Stimulated activated CD4-positive, alpha-beta T cell treated with anti-CD3 and anti-CD28 coated beads, Interleukin-4, amount 100 ng/mL, for 4 hours (primary cell): ENCODE measurements at regions not wholly inside any gene's neighbourhood (a gene's known extent, or its start where the extent isn't known, plus 50 kb on each side); places are given as distances from the start of the nearest gene placed in this dataset.

Experiments
- DNase-seq, 2 experiments: peaks; one replicate each; pipeline ENCODE4 v3.0.0-alpha.2; 2020

DNA sequence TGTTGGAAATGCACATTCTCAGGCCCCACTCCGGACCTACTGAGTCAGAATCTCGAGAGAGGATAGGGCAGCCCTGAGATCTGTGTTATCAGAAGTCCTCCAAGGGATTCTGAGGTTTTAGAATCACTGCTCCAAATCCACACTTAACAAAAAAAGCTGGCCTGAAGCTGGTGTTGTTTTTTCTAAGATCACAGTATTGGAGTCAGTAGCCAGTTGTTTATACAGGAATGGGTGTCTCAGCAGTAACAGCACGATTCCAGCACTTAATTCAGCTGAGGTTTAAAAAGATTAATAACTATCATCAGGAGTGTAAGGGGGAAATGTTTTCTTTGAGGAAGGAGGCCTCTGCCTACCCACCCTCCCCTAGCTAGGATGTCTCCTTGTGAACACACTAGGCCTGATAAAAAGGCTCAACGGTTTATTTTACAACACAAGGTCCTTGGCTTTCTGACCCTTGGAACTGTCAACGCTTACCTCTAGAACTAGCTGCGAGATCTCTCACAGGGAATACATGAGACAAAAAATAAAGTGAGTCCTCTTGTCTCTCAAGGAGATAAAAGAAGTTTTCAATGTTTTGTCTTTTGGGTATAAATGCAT, 505.4 kb downstream of the CD83 start:
- DNase-seq = no peak

DNA sequence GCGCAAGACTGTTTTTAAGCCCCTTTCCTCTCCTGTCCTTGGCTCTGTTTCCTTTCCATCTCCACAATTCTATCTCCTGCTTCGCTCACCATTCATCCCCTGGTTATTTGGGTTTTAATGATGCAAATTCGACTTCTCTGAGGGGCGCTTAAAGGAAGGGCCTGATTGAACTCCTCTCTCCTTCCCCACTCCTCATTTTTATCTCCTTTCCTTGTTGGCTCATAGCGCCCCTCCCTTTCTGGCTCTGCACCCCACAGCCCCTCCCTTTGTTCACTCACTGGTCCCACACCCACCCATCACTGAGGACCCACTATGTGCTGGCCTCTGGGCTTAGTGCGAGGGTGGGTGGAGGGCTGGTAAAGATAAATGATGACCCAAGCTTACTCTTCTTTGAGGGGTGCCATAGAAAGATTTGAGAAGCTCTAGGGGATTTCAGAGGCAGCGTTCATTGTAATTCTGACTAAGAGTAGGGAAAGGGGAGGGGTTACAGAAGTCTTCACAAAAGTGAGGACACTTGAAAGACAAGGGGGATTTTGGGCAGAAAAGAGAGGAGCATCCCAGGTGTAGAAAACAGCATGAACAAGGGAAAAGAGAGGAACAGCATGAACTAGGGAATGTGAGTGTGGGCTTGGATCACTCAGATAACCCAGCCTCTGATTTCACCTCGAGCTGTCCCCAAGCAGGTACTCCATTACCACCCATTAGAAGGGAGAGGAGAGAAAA, 507.8 kb downstream of the CD83 start:
- no peak for DNase-seq

- DNase-seq = no peak
Measured at GRCh38 chr6:14626556-14626955, 509.0 kb downstream of the CD83 start.

DNA sequence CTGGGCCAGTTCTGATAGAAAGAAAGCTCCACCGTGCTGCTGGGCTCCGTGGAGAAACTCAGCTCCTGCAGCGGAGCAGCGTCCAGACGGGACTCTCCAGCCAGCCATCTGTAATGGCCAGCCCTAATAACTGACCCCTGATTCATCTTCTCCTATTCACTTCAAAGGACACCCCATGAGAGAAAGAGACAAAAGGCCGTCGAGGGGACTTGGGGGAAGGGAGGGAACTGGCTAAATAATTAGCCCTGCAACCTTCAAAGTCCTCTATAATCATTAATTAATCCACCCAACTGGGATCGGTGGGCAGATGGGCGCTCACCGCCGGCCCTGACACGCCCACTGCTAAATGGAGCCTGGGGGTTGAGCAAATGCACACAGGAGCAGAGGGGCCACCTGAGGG, 512.4 kb downstream of the CD83 start:
- DNase-seq = no peak

- DNase-seq = no peak
Measured at GRCh38 chr6:14633479-14633878, 515.9 kb downstream of the CD83 start.

GRCh38 chr6:14634072-14634471, 516.5 kb downstream of the CD83 start:
- peak; percentile 15 to 18 for DNase-seq

DNA sequence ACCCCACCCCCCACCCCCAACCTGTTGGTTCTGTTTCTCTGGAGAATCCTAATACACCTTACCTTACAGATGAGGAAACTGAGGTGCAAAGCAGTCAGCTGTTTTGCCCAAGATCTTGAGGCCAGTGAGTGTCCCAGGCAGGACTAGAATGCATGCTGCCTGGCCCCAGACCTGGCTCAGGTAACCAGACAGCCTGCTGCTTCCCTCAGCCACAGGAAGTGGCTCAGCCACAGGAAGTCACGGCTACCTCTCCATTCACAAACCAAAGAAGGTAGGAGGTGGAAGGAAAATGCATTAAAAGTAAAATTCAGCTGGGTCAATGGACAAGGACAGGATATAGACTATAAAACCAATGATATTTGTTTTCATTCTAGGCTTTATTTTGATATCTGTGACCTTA, 517.6 kb downstream of the CD83 start:
- DNase-seq = peak in 1 of 2 experiments; percentile 49

- DNase-seq = peak in 1 of 2 experiments; percentile 24
Measured at GRCh38 chr6:14635934-14636591, 518.5 kb downstream of the CD83 start.

DNA sequence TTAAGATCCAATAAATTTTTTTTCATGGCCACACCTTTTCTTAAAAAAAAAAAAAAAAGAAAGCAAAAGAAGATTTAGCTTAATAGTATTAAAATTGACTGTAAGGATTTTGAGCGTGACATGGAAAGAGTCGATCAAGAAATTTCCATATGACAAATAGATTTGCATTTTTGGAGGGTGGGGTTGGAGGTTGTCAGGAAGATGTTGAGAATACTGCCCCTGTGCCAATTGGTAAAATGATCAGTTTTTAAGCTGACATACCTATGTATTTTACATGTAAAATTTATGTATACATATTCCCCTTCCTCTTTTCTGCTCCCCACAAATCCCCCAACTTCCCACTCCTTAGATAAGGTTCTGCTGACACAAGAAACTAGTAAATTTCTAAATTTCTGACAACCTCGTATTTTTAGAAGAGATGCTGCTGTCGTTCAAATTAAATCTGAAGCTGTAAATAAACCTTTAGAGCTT, 520.9 kb downstream of the CD83 start:
- DNase-seq = no peak

DNA sequence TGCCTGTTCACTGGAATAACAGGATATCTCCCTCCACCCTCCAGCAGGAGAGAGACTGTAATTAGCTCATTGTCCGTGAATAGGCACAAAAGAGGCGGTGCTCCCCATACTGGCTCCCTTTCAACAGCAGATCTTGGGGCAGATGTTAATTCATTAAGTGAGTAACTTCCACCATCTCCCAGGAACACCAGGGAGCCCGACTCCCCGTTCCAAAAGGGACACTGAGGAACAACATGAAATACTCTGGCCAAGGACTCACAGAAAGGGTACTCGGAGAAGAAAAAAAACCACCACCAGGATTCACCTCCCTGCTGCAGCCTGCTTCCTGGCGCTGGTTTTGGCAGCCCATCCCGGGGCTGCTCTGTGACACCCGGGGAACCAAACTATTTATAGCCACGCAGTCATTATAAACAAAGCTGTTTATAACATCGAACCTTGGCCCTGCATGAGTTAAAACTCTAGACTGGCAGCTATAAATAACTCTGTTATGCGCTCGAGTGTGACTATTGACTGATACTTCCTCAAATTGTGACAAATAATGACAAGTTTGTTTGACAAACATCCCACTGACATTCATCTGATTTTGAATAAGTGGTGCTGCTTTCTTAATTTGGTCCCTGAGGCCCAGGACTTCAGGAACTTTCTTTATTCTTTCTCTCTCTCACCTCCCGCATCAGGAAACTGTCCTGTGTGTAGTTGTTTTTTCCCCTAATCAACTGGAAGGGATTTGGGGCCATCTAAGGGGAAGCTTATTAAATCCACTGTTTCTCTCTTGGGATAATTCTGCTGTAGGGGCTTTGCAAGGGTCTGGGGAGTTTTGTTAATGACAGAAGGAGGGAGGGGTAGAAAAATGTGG, 521.6 kb downstream of the CD83 start:
- DNase-seq = no peak

GRCh38 chr6:14639983-14640599, 522.5 kb downstream of the CD83 start:
- DNase-seq = peak in 1 of 2 experiments; percentile 14

DNA sequence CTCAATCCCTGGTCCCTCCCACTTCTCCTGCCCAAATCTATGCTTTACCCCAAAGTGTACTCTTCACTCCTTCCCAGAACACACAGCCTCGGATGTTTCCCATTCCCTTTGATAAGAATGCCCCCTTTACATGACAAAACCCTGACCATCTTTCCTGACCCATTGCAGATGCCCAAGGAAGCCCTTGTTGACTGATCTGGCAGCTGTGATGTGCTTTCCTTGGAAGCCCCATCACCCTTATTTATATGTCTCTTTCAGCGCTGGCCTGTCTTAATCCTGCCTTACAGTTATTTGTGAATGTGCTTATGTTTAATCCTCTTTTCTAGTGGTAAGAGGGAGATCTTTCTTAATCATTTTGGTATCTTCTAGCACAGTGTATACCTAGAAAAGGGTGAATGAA, 523.1 kb downstream of the CD83 start:
- DNase-seq = no peak

- DNase-seq = no peak
Measured at GRCh38 chr6:14641423-14642135, 524.0 kb downstream of the CD83 start.

DNA sequence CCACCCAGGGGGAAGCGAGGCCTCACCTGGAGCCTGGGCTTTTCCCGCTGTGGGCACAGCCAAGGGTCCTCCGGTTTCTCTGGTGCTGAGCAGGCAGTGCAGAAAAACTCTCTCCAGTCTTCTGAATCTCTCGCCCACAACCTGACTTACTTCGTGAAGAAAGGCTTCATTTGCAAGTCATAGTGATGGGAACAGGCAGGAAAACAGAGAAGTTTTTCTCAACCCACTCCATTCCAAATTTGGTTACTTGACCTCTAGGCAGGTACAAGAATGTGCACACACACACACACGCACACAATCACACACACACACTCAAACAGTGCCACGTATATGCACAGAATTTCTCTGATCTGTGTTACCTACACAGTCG, 524.5 kb downstream of the CD83 start:
- no peak for DNase-seq

- DNase-seq = no peak
Measured at GRCh38 chr6:14642842-14643241, 525.3 kb downstream of the CD83 start.

DNA sequence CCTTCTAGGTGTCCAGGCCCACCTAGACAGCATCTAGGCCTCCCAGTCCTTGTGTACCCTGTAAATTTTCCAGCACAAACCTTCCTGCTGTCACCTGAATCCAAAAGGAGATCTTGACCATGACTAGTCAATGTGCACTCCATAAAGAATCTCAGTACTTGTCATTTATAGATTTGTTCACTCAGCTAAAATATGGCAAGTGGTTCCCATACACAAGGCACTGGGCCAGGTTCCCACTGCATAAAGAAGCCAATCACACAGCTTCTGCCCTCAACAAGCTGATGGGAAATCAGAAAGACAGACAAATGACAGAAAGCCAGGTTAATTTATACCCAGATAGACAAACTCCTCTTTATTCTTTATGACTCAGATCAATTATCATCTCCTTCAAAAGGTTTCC, 526.8 kb downstream of the CD83 start:
- DNase-seq = no peak

DNA sequence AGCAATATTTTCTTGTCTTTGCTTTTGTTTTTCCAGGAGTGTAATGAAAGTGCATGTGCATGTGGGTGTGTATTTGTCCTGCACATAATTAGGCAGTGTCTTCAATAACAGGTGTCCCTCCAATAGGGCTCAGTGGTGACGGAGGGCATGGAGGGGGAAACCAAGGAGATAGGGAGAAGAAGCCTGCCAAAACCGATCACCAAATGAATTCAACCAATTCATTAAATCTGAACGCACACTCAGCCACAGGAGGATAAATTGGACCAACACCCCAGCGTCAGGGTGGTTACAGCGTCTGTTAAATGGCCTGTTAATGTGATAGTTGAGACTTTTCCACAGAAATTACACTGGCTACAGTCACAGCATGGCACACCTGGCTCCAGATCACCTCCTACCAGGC, 527.6 kb downstream of the CD83 start:
- DNase-seq = no peak

GRCh38 chr6:14645841-14646240, 528.3 kb downstream of the CD83 start:
- DNase-seq = no peak

GRCh38 chr6:14646371-14646770, 528.8 kb downstream of the CD83 start:
- no peak for DNase-seq

- DNase-seq = no peak
Measured at GRCh38 chr6:14647357-14647756, 529.8 kb downstream of the CD83 start.

- no peak for DNase-seq
Measured at GRCh38 chr6:14652536-14652935, 535.0 kb downstream of the CD83 start.
